HCT116 (cell line): ENCODE measurements at regions not wholly inside any gene's neighbourhood (a gene's known extent, or its start where the extent isn't known, plus 50 kb on each side); places are given as distances from the start of the nearest gene placed in this dataset.

Source experiments
- ATAC-seq: fragments of 200-7000 bp; cut with Tn5 transposase; 2 replicates; pipeline ENCODE4 v1.9.1; 2020; ENCODE audit warnings: mild to moderate bottlenecking, moderate library complexity
- BruUV-seq: library from RNA; stranded (reverse); fragments of 400-500 nt; replicated peaks from 2 replicates; lab custom pipeline; 2021; lab: Mats Ljungman, UMichigan
- CTCF ChIA-PET: fragments of 300-600 bp; sonication (Branson Sonifier 250); formaldehyde crosslinking; loops from one replicate; lab custom pipeline; 2021; ENCODE audit warnings: antibody characterized with exemption; lab: Charles Lee
- POLR2A ChIA-PET: fragments of 300-600, 350-600 bp; sonication (Branson Sonifier 250); formaldehyde crosslinking; loops from one replicate; lab custom pipeline; 2021; ENCODE audit warnings: antibody characterized with exemption; lab: Charles Lee
- RAD21 ChIA-PET, 2 experiments: fragments of 300-600 bp; sonication (Branson Sonifier 250); formaldehyde crosslinking; loops; one replicate each; lab custom pipeline; 2023; ENCODE audit warnings: low total read pairs in 2 of 2; ENCODE audit not compliant: uncharacterized antibody in 2 of 2, unreplicated experiment in 2 of 2, low non-redundant PET in 1 of 2; lab: Charles Lee
- DNase-seq: peaks from one replicate; pipeline ENCODE4 v3.0.0-alpha.2; 2010; ENCODE audit warnings: low read depth, low spot score
- H2AFZ ChIP-seq: fragments of 200-600 bp; shearing (Covaris generic), sonication (generic); 2 replicates; pipeline ENCODE4 v1.6.1; 2017; ENCODE audit warnings: low read depth, mixed run types, mixed read lengths, antibody characterized with exemption, low read length; ENCODE audit not compliant: poor library complexity, severe bottlenecking
- H3K27ac ChIP-seq: 2 replicates; pipeline ENCODE4 v1.5.1; 2012; ENCODE audit warnings: low read depth, low read length
- H3K27me3 ChIP-seq: fragments of 200-600 bp; sonication (generic); 2 replicates; pipeline ENCODE4 v1.6.1; 2016; ENCODE audit warnings: mixed run types, low read length, mixed read lengths; ENCODE audit not compliant: insufficient read depth
- H3K36me3 ChIP-seq, 2 experiments: fragments of 200-500 bp in 1 of 2; fragments of 200-600 bp in 1 of 2; sonication (Bioruptor generic) in 1 of 2; sonication (generic) in 1 of 2; 2 replicates each; pipeline versions ENCODE4 v1.5.1 to v1.6.1; 2014 to 2016; ENCODE audit warnings: low read length in 2 of 2, inconsistent platforms in 1 of 2, mixed read lengths in 1 of 2, mixed run types in 1 of 2; ENCODE audit not compliant: insufficient read depth in 2 of 2, control insufficient read depth in 1 of 2
- H3K4me1 ChIP-seq, 2 experiments: fragments of 200-600 bp in 1 of 2; sonication (generic) in 1 of 2; 2 replicates each; pipeline versions ENCODE4 v1.5.1 to v1.6.1; 2012 to 2017; ENCODE audit warnings: low read length in 2 of 2, inconsistent platforms in 1 of 2, mild to moderate bottlenecking in 1 of 2, mixed read lengths in 1 of 2, mixed run types in 1 of 2, moderate library complexity in 1 of 2; ENCODE audit not compliant: insufficient read depth in 2 of 2, control insufficient read depth in 1 of 2
- H3K4me2 ChIP-seq: fragments of 200-600 bp; sonication (generic); 2 replicates; pipeline ENCODE4 v1.6.1; 2017; ENCODE audit warnings: mixed run types, low read length, mixed read lengths
- H3K4me3 ChIP-seq, 2 experiments: fragments of 200-600 bp in 1 of 2; sonication (generic) in 1 of 2; replicated peaks in 1 of 2; 2 replicates each; pipeline ENCODE4 v1.5.1; 2011 to 2016; ENCODE audit warnings: low read length in 2 of 2, control low read depth in 1 of 2, low read depth in 1 of 2, mild to moderate bottlenecking in 1 of 2, mixed read lengths in 1 of 2, mixed run types in 1 of 2
- H3K79me2 ChIP-seq: fragments of 200-600 bp; sonication (generic); 2 replicates; pipeline ENCODE4 v1.6.1; 2017; ENCODE audit warnings: mild to moderate bottlenecking, mixed run types, low read length, moderate library complexity, mixed read lengths; ENCODE audit not compliant: insufficient read depth
- H3K9ac ChIP-seq: fragments of 200-600 bp; sonication (generic); 2 replicates; pipeline ENCODE4 v1.6.1; 2016; ENCODE audit warnings: low read length, mixed read lengths
- H3K9me2 ChIP-seq: fragments of 200-600 bp; sonication (generic), shearing (Covaris generic); 2 replicates; pipeline ENCODE4 v1.6.1; 2017; ENCODE audit warnings: mixed run types, mild to moderate bottlenecking, moderate library complexity; ENCODE audit not compliant: insufficient read depth
- H3K9me3 ChIP-seq, 2 experiments: fragments of 200-500 bp in 1 of 2; fragments of 200-600 bp in 1 of 2; sonication (Bioruptor generic) in 1 of 2; sonication (generic) in 1 of 2; 2 replicates each; pipeline ENCODE4 v1.6.1; 2014 to 2017; ENCODE audit warnings: low read length in 2 of 2, mixed read lengths in 2 of 2, inconsistent platforms in 1 of 2, low read depth in 1 of 2, mild to moderate bottlenecking in 1 of 2, mixed run types in 1 of 2, moderate library complexity in 1 of 2; ENCODE audit not compliant: control insufficient read depth in 1 of 2, insufficient read depth in 1 of 2
- H4K20me1 ChIP-seq: fragments of 200-600 bp; sonication (generic), shearing (Covaris generic); 2 replicates; pipeline ENCODE4 v1.6.1; 2017; ENCODE audit warnings: mixed run types, mild to moderate bottlenecking, moderate library complexity; ENCODE audit not compliant: insufficient read depth
- CBX3 ChIP-seq: IDR thresholded peaks from 2 replicates; pipeline ENCODE4 v1.6.1; 2012; ENCODE audit warnings: low read depth
- CEBPB ChIP-seq: IDR thresholded peaks from 2 replicates; pipeline ENCODE4 v1.6.1; 2012; ENCODE audit warnings: low read depth
- ELF1 ChIP-seq: IDR thresholded peaks from 2 replicates; pipeline ENCODE4 v1.6.1; 2012; ENCODE audit warnings: low read depth, borderline replicate concordance
- EZH2 ChIP-seq: fragments of 200-600 bp; sonication (generic); IDR thresholded peaks from 2 replicates; pipeline ENCODE4 v1.6.1; 2017; ENCODE audit warnings: antibody characterized with exemption, mixed run types
- EZH2phosphoT487 ChIP-seq: fragments of 200-600 bp; IDR thresholded peaks from 2 replicates; pipeline ENCODE4 v1.6.1; 2018; ENCODE audit warnings: antibody characterized with exemption, borderline replicate concordance
- FOSL1 ChIP-seq: IDR thresholded peaks from 2 replicates; pipeline ENCODE4 v1.6.1; 2012; ENCODE audit warnings: low read depth
- JUND ChIP-seq: IDR thresholded peaks from 2 replicates; pipeline ENCODE4 v1.6.1; 2012
- POLR2A ChIP-seq: IDR thresholded peaks from 2 replicates; pipeline ENCODE4 v1.7.0; 2011; ENCODE audit warnings: borderline replicate concordance; ENCODE audit not compliant: insufficient read depth, insufficient read length; ENCODE audit errors: extremely low read depth
- POLR2AphosphoS5 ChIP-seq: IDR thresholded peaks from 2 replicates; pipeline ENCODE4 v1.6.1; 2011; ENCODE audit warnings: mild to moderate bottlenecking, low read depth, low read length, moderate library complexity
- RAD21 ChIP-seq: IDR thresholded peaks from 2 replicates; pipeline ENCODE4 v1.6.1; 2012; ENCODE audit warnings: low read depth, mild to moderate bottlenecking
- SP1 ChIP-seq: IDR thresholded peaks from 2 replicates; pipeline ENCODE4 v1.6.1; 2012; ENCODE audit warnings: low read depth
- SRF ChIP-seq: IDR thresholded peaks from 2 replicates; pipeline ENCODE4 v1.6.1; 2012; ENCODE audit warnings: low read depth
- YY1 ChIP-seq: IDR thresholded peaks from 2 replicates; pipeline ENCODE4 v1.6.1; 2011; ENCODE audit warnings: low read length, low read depth, moderate library complexity, mild to moderate bottlenecking; ENCODE audit not compliant: insufficient replicate concordance; ENCODE audit errors: extremely low read depth
- ZFX ChIP-seq: fragments of 450-650 bp; IDR thresholded peaks from 2 replicates; pipeline ENCODE4 v1.6.1; 2017
- intact Hi-C: fragments of 100-400 bp; cut with micrococcal nuclease; formaldehyde crosslinking; loops from 2 replicates; pipeline ENCODE4 v1.10.0; 2022
- TF ChIP-seq, protein P1 (sequence below): IDR thresholded peaks from 2 replicates; pipeline ENCODE4 v1.6.1; 2012; ENCODE audit warnings: low read depth

DNA sequence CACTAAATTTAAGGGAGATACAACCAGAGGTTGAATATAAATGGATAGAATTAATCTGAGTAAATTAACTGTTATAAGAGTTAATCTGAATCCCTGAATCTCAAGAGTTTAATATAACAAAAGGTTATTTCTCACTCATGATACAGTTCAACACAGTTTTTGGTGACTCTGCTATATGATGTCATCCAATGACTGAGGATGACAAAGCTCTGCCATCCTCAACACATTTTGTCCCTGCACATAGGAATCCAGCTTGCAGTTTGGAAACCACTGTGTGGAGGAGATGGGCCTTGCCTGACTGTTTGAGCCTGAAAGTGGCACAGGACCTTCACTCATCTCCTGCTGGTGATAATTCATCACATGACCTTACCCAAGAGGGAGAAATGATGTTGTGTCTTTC, 121.0 kb upstream of the MPPED2 start:
- ATAC-seq: no peak
- intact Hi-C loops: no loop called here
- RAD21 ChIA-PET: no interaction called here
- Histone ChIP-seq H3K79me2 (no peaks in the 10 kb centered on the region), H3K4me1 (no peaks in the 10 kb centered on the region), H4K20me1 (no peaks in the 10 kb centered on the region), H3K27me3 (no peaks in the 10 kb centered on the region), H3K27ac (no peak overlapping the region), H2AFZ (no peak overlapping the region), H3K4me3 (no peak overlapping the region), H3K9ac (no peak overlapping the region), H3K9me2 (no peaks in the 10 kb centered on the region), H3K9me3 (no peaks in the 10 kb centered on the region), H3K36me3 (no peaks in the 10 kb centered on the region), H3K4me2 (no peak overlapping the region)
- POLR2A ChIA-PET: no interaction called here
- TF ChIP-seq JUND (no peak), POLR2A (no peak), YY1 (no peak), SP1 (no peak), POLR2AphosphoS5 (no peak), EZH2 (no peak), ZFX (no peak), RAD21 (no peak), ELF1 (no peak), CEBPB (no peak), CBX3 (no peak), EZH2phosphoT487 (no peak), FOSL1 (no peak), SRF (no peak)
- TF ChIP-seq, protein P1, sequence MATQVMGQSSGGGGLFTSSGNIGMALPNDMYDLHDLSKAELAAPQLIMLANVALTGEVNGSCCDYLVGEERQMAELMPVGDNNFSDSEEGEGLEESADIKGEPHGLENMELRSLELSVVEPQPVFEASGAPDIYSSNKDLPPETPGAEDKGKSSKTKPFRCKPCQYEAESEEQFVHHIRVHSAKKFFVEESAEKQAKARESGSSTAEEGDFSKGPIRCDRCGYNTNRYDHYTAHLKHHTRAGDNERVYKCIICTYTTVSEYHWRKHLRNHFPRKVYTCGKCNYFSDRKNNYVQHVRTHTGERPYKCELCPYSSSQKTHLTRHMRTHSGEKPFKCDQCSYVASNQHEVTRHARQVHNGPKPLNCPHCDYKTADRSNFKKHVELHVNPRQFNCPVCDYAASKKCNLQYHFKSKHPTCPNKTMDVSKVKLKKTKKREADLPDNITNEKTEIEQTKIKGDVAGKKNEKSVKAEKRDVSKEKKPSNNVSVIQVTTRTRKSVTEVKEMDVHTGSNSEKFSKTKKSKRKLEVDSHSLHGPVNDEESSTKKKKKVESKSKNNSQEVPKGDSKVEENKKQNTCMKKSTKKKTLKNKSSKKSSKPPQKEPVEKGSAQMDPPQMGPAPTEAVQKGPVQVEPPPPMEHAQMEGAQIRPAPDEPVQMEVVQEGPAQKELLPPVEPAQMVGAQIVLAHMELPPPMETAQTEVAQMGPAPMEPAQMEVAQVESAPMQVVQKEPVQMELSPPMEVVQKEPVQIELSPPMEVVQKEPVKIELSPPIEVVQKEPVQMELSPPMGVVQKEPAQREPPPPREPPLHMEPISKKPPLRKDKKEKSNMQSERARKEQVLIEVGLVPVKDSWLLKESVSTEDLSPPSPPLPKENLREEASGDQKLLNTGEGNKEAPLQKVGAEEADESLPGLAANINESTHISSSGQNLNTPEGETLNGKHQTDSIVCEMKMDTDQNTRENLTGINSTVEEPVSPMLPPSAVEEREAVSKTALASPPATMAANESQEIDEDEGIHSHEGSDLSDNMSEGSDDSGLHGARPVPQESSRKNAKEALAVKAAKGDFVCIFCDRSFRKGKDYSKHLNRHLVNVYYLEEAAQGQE: no peak
- DNase-seq: no peak
- no TSS peak for BruUV-seq
- CTCF ChIA-PET: no interaction called here
